ENCODE measurements at regions not wholly inside any gene's neighbourhood (a gene's known extent, or its start where the extent isn't known, plus 50 kb on each side); places are given as distances from the start of the nearest gene placed in this dataset.
"Not testable (repeated sequence)": the region's sequence is repeated elsewhere in the genome, so short reads cannot be mapped to it uniquely, and the experiment has no call there.

GRCh38 chr10:38209332-38209731, 115.2 kb downstream of the ZNF37A start:
- no peak for DNase-seq

- DNase-seq, result not testable (repeated sequence)
These were observed 115.6 kb downstream of the ZNF37A start for GRCh38 chr10:38209748-38210147.

- DNase-seq, result no peak
These were observed 118.3 kb downstream of the ZNF37A start for GRCh38 chr10:38212460-38212859.

- no peak for DNase-seq
These were observed 132.2 kb downstream of the ZNF37A start for GRCh38 chr10:38226385-38226784.

GRCh38 chr10:38228394-38228793, 134.3 kb downstream of the ZNF37A start:
- no peak for DNase-seq

GRCh38 chr10:38238479-38238878, 144.3 kb downstream of the ZNF37A start:
- DNase-seq, result not testable (repeated sequence)

GRCh38 chr10:38242061-38242649, 148.0 kb downstream of the ZNF37A start:
- DNase-seq, result not testable (repeated sequence)

GRCh38 chr10:38248113-38248512, 154.0 kb downstream of the ZNF37A start:
- DNase-seq, result not testable (repeated sequence)

- not testable (repeated sequence) for DNase-seq
These were observed 158.4 kb downstream of the ZNF37A start for GRCh38 chr10:38252551-38252950.

- DNase-seq, result peak; percentile 2
These were observed 173.4 kb downstream of the ZNF37A start for GRCh38 chr10:38267555-38267954.

- DNase-seq, result not testable (repeated sequence)
These were observed 176.9 kb downstream of the ZNF37A start for GRCh38 chr10:38271031-38271430.

- DNase-seq, result not testable (repeated sequence)
These were observed 180.7 kb downstream of the ZNF37A start for GRCh38 chr10:38274879-38275278.

GRCh38 chr10:38292560-38292959, 198.4 kb downstream of the ZNF37A start:
- DNase-seq, result not testable (repeated sequence)

- not testable (repeated sequence) for DNase-seq
These were observed 216.0 kb downstream of the ZNF37A start for GRCh38 chr10:38310111-38310510.

- DNase-seq, result not testable (repeated sequence)
These were observed 221.1 kb downstream of the ZNF37A start for GRCh38 chr10:38315090-38315805.

GRCh38 chr10:38321393-38321792, 227.3 kb downstream of the ZNF37A start:
- DNase-seq, result not testable (repeated sequence)

GRCh38 chr10:38330306-38330705, 236.2 kb downstream of the ZNF37A start:
- DNase-seq, result not testable (repeated sequence)

GRCh38 chr10:38331106-38331505, 237.0 kb downstream of the ZNF37A start:
- not testable (repeated sequence) for DNase-seq

GRCh38 chr10:38333699-38334098, 239.6 kb downstream of the ZNF37A start:
- DNase-seq, result not testable (repeated sequence)

GRCh38 chr10:38350645-38351044, 256.5 kb downstream of the ZNF37A start:
- DNase-seq, result not testable (repeated sequence)

- DNase-seq, result not testable (repeated sequence)
These were observed 260.3 kb downstream of the ZNF37A start for GRCh38 chr10:38354410-38354809.

- DNase-seq, result peak; percentile 49
These were observed 261.9 kb downstream of the ZNF37A start for GRCh38 chr10:38355911-38356526.

GRCh38 chr10:38356527-38356926, 262.4 kb downstream of the ZNF37A start:
- DNase-seq, result peak; percentile 1

GRCh38 chr10:38362514-38362913, 268.4 kb downstream of the ZNF37A start:
- not testable (repeated sequence) for DNase-seq
